ENCODE measurements at regions not wholly inside any gene's neighbourhood (a gene's known extent, or its start where the extent isn't known, plus 50 kb on each side); places are given as distances from the start of the nearest gene placed in this dataset.

DNA sequence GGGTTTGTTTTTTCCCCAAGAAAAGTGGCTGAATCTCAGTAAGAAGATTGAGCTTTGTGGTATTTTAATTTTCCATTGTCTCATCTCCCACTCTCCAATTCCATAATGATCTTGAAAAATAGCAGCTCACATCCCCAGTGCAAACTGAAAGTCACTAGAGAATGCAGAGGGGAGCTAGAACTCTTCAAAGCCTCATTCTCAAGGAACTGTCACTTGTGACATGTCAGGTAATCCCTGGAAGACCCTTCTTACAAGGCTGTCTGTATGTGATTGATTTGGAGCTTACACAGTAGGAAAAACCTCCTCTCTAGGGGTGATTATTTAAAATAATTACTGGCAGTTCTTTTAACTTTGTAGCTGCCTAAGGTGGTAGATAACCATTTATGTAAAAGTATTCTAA, 420.4 kb downstream of the CDH26 start:
- no peak for DNase-seq
- H3K27me3 ChIP-seq, result no peaks in the 10 kb centered on the region
- TF ChIP-seq, protein P1, sequence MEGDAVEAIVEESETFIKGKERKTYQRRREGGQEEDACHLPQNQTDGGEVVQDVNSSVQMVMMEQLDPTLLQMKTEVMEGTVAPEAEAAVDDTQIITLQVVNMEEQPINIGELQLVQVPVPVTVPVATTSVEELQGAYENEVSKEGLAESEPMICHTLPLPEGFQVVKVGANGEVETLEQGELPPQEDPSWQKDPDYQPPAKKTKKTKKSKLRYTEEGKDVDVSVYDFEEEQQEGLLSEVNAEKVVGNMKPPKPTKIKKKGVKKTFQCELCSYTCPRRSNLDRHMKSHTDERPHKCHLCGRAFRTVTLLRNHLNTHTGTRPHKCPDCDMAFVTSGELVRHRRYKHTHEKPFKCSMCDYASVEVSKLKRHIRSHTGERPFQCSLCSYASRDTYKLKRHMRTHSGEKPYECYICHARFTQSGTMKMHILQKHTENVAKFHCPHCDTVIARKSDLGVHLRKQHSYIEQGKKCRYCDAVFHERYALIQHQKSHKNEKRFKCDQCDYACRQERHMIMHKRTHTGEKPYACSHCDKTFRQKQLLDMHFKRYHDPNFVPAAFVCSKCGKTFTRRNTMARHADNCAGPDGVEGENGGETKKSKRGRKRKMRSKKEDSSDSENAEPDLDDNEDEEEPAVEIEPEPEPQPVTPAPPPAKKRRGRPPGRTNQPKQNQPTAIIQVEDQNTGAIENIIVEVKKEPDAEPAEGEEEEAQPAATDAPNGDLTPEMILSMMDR (IDR thresholded peaks at IDR 0.05; ENCODE audit: low read depth, low read length), result no peak
- no peaks in the 10 kb centered on the region for H3K36me3 ChIP-seq
- no peak overlapping the region for H3K4me3 ChIP-seq (ENCODE audit: low read depth, low read length)
- H3K9me3 ChIP-seq, result no peaks in the 10 kb centered on the region; the same call in 1 of the 2 replicates
- no peaks in the 10 kb centered on the region for H3K4me1 ChIP-seq

DNA sequence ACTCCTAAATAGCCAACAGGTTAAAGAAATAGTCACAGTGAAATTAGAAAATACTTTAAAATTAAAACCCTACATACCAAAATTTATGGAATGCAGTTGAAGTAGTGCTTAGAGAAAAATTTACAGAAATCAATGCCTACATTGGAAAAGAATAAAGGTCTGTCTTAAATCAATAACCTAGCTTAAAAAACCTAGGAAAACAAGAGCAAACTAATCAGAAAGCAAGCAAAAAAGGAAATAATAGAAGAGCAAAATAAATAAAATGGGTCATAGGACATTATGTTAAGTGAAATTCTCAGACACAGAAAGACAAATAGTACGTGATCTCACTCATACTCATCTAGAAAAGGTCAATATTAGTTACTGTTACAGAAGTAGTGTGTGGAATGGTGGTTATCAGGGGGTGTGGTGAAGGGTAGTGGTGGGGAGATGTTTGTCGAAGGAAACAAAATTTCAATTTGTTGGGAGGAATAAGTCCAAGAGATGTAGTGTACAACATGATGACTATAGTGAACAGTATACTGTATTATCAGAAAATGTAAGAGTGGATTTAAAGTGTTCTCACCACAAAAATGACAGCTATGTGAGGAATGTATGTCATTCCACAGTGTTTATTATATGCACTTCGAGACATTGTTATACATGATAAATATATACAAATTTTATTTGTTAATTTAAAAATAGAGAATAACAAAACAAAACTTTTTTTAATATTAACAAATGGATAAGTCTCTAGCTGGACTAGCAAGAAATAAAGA, 423.6 kb downstream of the CDH26 start:
- Histone ChIP-seq H3K4me3 (ENCODE audit: low read depth, low read length) (no peak overlapping the region), H3K36me3 (no peaks in the 10 kb centered on the region), H3K27me3 (no peaks in the 10 kb centered on the region), H3K4me1 (no peaks in the 10 kb centered on the region), H3K9me3 (no peaks in the 10 kb centered on the region; the same call in 1 of the 2 replicates)
- no peak for DNase-seq
- TF ChIP-seq, protein P1 (IDR thresholded peaks at IDR 0.05; ENCODE audit: low read depth, low read length), result no peak

DNA sequence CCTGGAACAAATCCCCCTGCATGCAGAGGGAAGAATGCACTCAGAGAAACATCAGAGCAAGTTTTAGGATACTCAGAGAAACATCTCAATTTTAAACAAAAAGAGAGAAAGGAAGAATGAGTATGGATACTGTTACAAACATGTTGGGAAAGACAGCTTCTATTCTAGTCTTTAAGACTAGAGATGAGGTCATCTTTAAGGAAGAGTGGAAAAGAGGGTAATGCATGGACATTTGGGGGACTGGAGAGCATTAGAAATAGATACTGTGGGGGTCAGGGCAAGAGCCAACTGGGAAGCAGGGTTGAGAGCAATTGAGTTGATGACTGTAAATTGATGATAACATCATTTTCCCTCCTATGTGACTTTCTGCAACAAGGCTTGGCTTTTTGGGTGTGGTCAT, 431.2 kb downstream of the CDH26 start:
- TF ChIP-seq, protein P1 (IDR thresholded peaks at IDR 0.05; ENCODE audit: low read depth, low read length), result no peak
- DNase-seq, result no peak
- no peak overlapping the region for H3K4me3 ChIP-seq (ENCODE audit: low read depth, low read length)
- no peaks in the 10 kb centered on the region for H3K27me3 ChIP-seq
- H3K9me3 ChIP-seq, result no peaks in the 10 kb centered on the region; the same call in 1 of the 2 replicates
- H3K36me3 ChIP-seq, result no peaks in the 10 kb centered on the region
- no peaks in the 10 kb centered on the region for H3K4me1 ChIP-seq

DNA sequence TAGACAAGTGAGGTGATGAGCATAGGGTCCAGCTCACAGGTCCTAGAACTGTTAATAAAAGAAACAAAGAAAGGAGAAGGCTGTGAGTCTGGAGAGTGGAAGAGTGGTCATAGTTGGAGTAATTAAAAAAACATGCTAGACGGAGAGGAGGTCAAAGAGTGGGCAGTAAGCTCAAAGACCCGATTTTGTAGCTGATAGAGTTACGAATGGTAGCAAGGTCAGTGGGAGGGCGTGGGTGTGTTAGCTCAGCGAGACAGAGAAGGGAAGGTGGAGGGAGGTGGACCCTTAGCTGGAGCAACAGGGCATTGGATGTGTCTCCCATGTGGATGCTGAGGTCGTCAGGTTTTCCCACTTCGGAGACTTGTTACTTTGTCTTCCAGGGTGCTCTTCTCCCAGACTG, 431.7 kb downstream of the CDH26 start:
- H3K36me3 ChIP-seq, result no peaks in the 10 kb centered on the region
- H3K27me3 ChIP-seq, result no peaks in the 10 kb centered on the region
- TF ChIP-seq, protein P1 (IDR thresholded peaks at IDR 0.05; ENCODE audit: low read depth, low read length), result no peak
- H3K4me1 ChIP-seq, result no peaks in the 10 kb centered on the region
- DNase-seq, result no peak
- no peaks in the 10 kb centered on the region; the same call in 1 of the 2 replicates for H3K9me3 ChIP-seq
- H3K4me3 ChIP-seq (ENCODE audit: low read depth, low read length), result no peak overlapping the region

DNA sequence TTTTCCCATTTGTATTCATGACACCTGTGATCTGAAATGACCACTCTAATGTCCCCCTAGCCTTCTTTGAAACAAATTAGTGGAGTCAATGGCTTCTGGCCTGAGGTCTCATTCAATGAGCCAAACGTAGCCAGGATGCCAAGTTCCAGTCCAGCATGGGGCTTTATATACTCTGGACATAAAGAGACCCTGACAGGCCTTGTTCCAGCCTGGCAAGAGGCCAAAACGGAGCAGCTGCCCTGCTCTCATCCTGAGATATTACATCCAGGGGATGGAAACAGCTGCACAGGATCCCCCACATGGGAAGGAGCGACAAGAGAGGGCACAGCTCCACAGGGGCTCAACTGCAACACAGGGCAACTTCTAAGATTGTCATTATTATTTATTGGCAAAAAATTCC, 437.8 kb downstream of the CDH26 start:
- Histone ChIP-seq H3K4me3 (ENCODE audit: low read depth, low read length) (no peak overlapping the region), H3K36me3 (no peaks in the 10 kb centered on the region), H3K9me3 (no peaks in the 10 kb centered on the region; the same call in 1 of the 2 replicates), H3K27me3 (no peaks in the 10 kb centered on the region; the same call in 1 of the 2 replicates), H3K4me1 (no peaks in the 10 kb centered on the region)
- peak; percentile 25 for DNase-seq
- TF ChIP-seq, protein P1 (IDR thresholded peaks at IDR 0.05; ENCODE audit: low read depth, low read length), result no peak

DNA sequence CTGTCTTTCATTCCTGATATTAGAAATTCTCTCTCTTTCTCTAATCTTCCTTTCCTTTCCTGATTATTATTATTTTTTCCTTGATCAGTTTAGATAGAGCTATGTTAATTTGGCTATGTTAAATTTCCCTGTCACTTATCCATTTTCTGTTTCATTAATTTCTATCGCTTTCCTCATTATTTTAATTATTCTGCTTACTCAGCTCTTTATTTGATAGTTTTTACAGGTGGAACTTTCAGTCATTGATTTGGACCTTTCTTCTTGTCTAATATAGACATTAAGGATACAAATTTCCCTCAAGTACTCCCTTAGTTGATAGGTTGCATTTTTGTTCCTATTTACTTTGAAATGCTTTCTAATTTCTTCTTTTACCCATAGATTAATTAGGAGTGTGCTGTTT, 442.3 kb downstream of the CDH26 start:
- TF ChIP-seq, protein P1 (IDR thresholded peaks at IDR 0.05; ENCODE audit: low read depth, low read length), result no peak
- no peaks in the 10 kb centered on the region; the same call in 1 of the 2 replicates for H3K27me3 ChIP-seq
- H3K9me3 ChIP-seq, result no peaks in the 10 kb centered on the region
- H3K36me3 ChIP-seq, result no peaks in the 10 kb centered on the region
- no peak for DNase-seq
- H3K4me3 ChIP-seq (ENCODE audit: low read depth, low read length), result no peak overlapping the region
- H3K4me1 ChIP-seq, result no peaks in the 10 kb centered on the region
